GM23338 (cell line): ENCODE measurements at regions not wholly inside any gene's neighbourhood (a gene's known extent, or its start where the extent isn't known, plus 50 kb on each side); places are given as distances from the start of the nearest gene placed in this dataset.

Source experiments
- EZH2 ChIP-seq: fragments of 200-600 bp; sonication (generic); IDR thresholded peaks from one replicate; pipeline ENCODE4 v1.8.0; 2017; ENCODE audit warnings: antibody characterized with exemption, mild to moderate bottlenecking, low read depth; ENCODE audit not compliant: unreplicated experiment
- JUNB ChIP-seq: IDR thresholded peaks from one replicate; pipeline ENCODE4 v1.6.1; 2016; ENCODE audit warnings: antibody characterized with exemption; ENCODE audit not compliant: unreplicated experiment
- POLR2AphosphoS5 ChIP-seq: IDR thresholded peaks from 2 replicates; pipeline ENCODE4 v1.6.1; 2016; ENCODE audit warnings: antibody characterized with exemption, low read depth
- TF ChIP-seq, protein P1 (sequence below), 2 experiments: fragments of 200-600 bp in 1 of 2; sonication (generic) in 1 of 2; conservative IDR thresholded peaks; 2 replicates each; pipeline versions ENCODE4 v1.5.1 to v1.6.1; 2016 to 2017; ENCODE audit warnings: antibody characterized with exemption in 2 of 2, low read depth in 2 of 2, mild to moderate bottlenecking in 2 of 2, moderate library complexity in 1 of 2

DNA sequence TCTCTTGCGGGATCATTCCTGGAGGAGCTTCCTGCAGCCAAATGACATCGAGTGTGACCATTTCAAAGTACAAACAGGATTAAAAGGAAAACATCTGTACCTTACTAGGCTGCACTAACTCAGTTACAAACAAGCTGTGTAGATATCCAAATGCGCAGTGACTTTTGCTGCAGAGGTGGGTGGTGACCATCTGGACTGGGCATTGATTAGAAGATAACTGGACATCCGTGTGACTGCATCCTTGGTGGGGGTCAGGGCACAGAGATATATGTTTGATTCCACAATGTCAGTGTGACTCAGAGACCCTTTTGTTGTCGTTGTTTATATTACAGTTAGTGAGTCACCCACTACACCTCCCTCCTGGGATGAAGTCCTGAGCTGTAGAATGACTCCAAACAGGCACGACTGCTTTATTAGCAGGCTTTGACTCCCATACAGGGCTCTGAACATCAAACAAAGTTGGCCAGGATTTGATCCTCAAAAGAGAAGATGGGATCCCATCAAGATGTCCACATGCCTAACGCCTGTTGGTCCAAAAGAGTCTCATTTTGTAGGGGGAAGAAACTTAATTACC lies 56.7 kb upstream of the SDK1 start:
- no peak for TF ChIP-seq EZH2
- no peak for TF ChIP-seq JUNB
- TF ChIP-seq POLR2AphosphoS5: no peak
- TF ChIP-seq, protein P1, sequence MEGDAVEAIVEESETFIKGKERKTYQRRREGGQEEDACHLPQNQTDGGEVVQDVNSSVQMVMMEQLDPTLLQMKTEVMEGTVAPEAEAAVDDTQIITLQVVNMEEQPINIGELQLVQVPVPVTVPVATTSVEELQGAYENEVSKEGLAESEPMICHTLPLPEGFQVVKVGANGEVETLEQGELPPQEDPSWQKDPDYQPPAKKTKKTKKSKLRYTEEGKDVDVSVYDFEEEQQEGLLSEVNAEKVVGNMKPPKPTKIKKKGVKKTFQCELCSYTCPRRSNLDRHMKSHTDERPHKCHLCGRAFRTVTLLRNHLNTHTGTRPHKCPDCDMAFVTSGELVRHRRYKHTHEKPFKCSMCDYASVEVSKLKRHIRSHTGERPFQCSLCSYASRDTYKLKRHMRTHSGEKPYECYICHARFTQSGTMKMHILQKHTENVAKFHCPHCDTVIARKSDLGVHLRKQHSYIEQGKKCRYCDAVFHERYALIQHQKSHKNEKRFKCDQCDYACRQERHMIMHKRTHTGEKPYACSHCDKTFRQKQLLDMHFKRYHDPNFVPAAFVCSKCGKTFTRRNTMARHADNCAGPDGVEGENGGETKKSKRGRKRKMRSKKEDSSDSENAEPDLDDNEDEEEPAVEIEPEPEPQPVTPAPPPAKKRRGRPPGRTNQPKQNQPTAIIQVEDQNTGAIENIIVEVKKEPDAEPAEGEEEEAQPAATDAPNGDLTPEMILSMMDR (conservative IDR thresholded peaks at IDR 0.05; ENCODE audit: low read depth in 2 of 2): no peak
